Mesenchymal stem cell (in vitro differentiated cells and primary cell): ENCODE measurements at regions not wholly inside any gene's neighbourhood (a gene's known extent, or its start where the extent isn't known, plus 50 kb on each side); places are given as distances from the start of the nearest gene placed in this dataset.

Experiments
- DNase-seq: peaks from one replicate; pipeline ENCODE4 v3.0.0-alpha.2; 2013
- H2AFZ ChIP-seq: one replicate; pipeline ENCODE4 v1.6.1; 2013; ENCODE audit warnings: low read depth, mild to moderate bottlenecking, control low read depth, inconsistent platforms, low read length, moderate library complexity
- H2AK5ac ChIP-seq: 2 replicates; pipeline ENCODE4 v1.6.1; 2013; ENCODE audit warnings: low read length, moderate library complexity, mild to moderate bottlenecking, inconsistent platforms; ENCODE audit not compliant: severe bottlenecking
- H2BK120ac ChIP-seq: one replicate; pipeline ENCODE4 v1.6.1; 2013; ENCODE audit warnings: low read depth, mild to moderate bottlenecking, inconsistent platforms, low read length, moderate library complexity
- H2BK12ac ChIP-seq, 2 experiments: one replicate each; pipeline ENCODE4 v1.6.1; 2013; ENCODE audit warnings: inconsistent platforms in 2 of 2, low read length in 2 of 2, mild to moderate bottlenecking in 2 of 2, moderate library complexity in 2 of 2, control low read depth in 1 of 2
- H2BK15ac ChIP-seq: one replicate; pipeline ENCODE4 v1.6.1; 2013; ENCODE audit warnings: mild to moderate bottlenecking, low read depth, inconsistent platforms; ENCODE audit not compliant: poor library complexity, severe bottlenecking
- H2BK5ac ChIP-seq: 2 replicates; pipeline ENCODE4 v1.6.1; 2013; ENCODE audit warnings: low read depth, mild to moderate bottlenecking, low read length, control low read depth, inconsistent platforms; ENCODE audit not compliant: poor library complexity, severe bottlenecking
- H3K14ac ChIP-seq, 2 experiments: one replicate each; pipeline ENCODE4 v1.6.1; 2013; ENCODE audit warnings: inconsistent platforms in 2 of 2, low read length in 2 of 2, control low read depth in 1 of 2, mild to moderate bottlenecking in 1 of 2, moderate library complexity in 1 of 2
- H3K18ac ChIP-seq, 2 experiments: one replicate each; pipeline ENCODE4 v1.6.1; 2013; ENCODE audit warnings: inconsistent platforms in 2 of 2, low read length in 2 of 2, control low read depth in 1 of 2, low read depth in 1 of 2, mild to moderate bottlenecking in 1 of 2
- H3K23ac ChIP-seq, 2 experiments: one replicate each; pipeline ENCODE4 v1.6.1; 2013; ENCODE audit warnings: inconsistent platforms in 2 of 2, low read length in 2 of 2, mild to moderate bottlenecking in 2 of 2, moderate library complexity in 2 of 2, control low read depth in 1 of 2
- H3K27ac ChIP-seq: 2 replicates; pipeline ENCODE4 v1.5.1; 2013; ENCODE audit warnings: mild to moderate bottlenecking, moderate library complexity, low read length, control low read depth, inconsistent platforms; ENCODE audit not compliant: poor library complexity, severe bottlenecking
- H3K27me3 ChIP-seq, 2 experiments: 2 replicates each; pipeline versions ENCODE4 v1.6.1 to v1.7.0; 2013; ENCODE audit warnings: low read length in 2 of 2, mild to moderate bottlenecking in 2 of 2, moderate library complexity in 2 of 2, control low read depth in 1 of 2, inconsistent platforms in 1 of 2; ENCODE audit not compliant: control insufficient read depth in 1 of 2, insufficient read depth in 1 of 2
- H3K36me3 ChIP-seq, 2 experiments: 2 replicates each; pipeline versions ENCODE4 v1.6.1 to v1.7.0; 2013; ENCODE audit warnings: low read length in 2 of 2, control low read depth in 1 of 2, inconsistent platforms in 1 of 2, low read depth in 1 of 2, mild to moderate bottlenecking in 1 of 2; ENCODE audit not compliant: insufficient read depth in 2 of 2, control insufficient read depth in 1 of 2
- H3K4ac ChIP-seq, 2 experiments: one replicate each; pipeline ENCODE4 v1.6.1; 2013; ENCODE audit warnings: inconsistent platforms in 2 of 2, low read length in 2 of 2, mild to moderate bottlenecking in 2 of 2, moderate library complexity in 2 of 2, control low read depth in 1 of 2, low read depth in 1 of 2
- H3K4me1 ChIP-seq: 2 replicates; pipeline ENCODE4 v1.6.1; 2013; ENCODE audit warnings: low read depth, low read length, control low read depth; ENCODE audit not compliant: control insufficient read depth, insufficient read depth
- H3K4me2 ChIP-seq: 2 replicates; pipeline ENCODE4 v1.6.1; 2013; ENCODE audit warnings: low read length, mild to moderate bottlenecking, inconsistent platforms; ENCODE audit not compliant: poor library complexity, severe bottlenecking
- H3K4me3 ChIP-seq, 2 experiments: 2 replicates each; pipeline versions ENCODE4 v1.5.1 to v1.7.0; 2013; ENCODE audit warnings: low read length in 2 of 2, mild to moderate bottlenecking in 2 of 2, control low read depth in 1 of 2, low read depth in 1 of 2; ENCODE audit not compliant: insufficient read depth in 1 of 2
- H3K79me1 ChIP-seq: replicated peaks from 2 replicates; pipeline ENCODE4 v1.6.1; 2013; ENCODE audit warnings: mild to moderate bottlenecking, control low read depth, low read length, inconsistent platforms; ENCODE audit not compliant: poor library complexity, severe bottlenecking
- H3K9ac ChIP-seq: 2 replicates; pipeline ENCODE4 v1.7.0; 2013; ENCODE audit warnings: mild to moderate bottlenecking, low read length, moderate library complexity
- H3K9me3 ChIP-seq: 2 replicates; pipeline ENCODE4 v1.7.0; 2013; ENCODE audit warnings: mild to moderate bottlenecking, low read length; ENCODE audit not compliant: control insufficient read depth
- H4K8ac ChIP-seq: one replicate; pipeline ENCODE4 v1.6.1; 2013; ENCODE audit warnings: inconsistent platforms, mild to moderate bottlenecking, low read length, moderate library complexity
- H4K91ac ChIP-seq: one replicate; pipeline ENCODE4 v1.6.1; 2013; ENCODE audit warnings: mild to moderate bottlenecking, low read length, inconsistent platforms
- WGBS: methylation state at CpG from one replicate; pipeline ENCODE4 v1.1.7; 2013; ENCODE audit warnings: mixed read lengths; 5-methylcytosine and 5-hydroxymethylcytosine counted together

GRCh38 chr21:17949421-17949820, 130.3 kb upstream of the C21orf91 start:
- no peaks in the 10 kb centered on the region for H3K79me1 ChIP-seq
- no peak overlapping the region for H3K4ac ChIP-seq
- no peak overlapping the region for H3K9ac ChIP-seq
- no peak overlapping the region for H2BK12ac ChIP-seq
- H2AFZ ChIP-seq = no peak overlapping the region
- no peaks in the 10 kb centered on the region for H3K4me1 ChIP-seq
- no peak overlapping the region for H3K14ac ChIP-seq
- no peak overlapping the region for H4K8ac ChIP-seq
- no peak overlapping the region for H3K4me2 ChIP-seq
- H3K18ac ChIP-seq = no peak overlapping the region
- no peak for DNase-seq
- no peak overlapping the region for H3K23ac ChIP-seq
- H2BK5ac ChIP-seq = no peak overlapping the region
- no peak overlapping the region for H4K91ac ChIP-seq
- peaks cover 5% of the 10 kb centered on the region for H3K9me3 ChIP-seq
- H3K27ac ChIP-seq = no peak overlapping the region
- no peak overlapping the region for H2BK120ac ChIP-seq
- H3K27me3 ChIP-seq = no peaks in the 10 kb centered on the region
- no peak overlapping the region for H3K4me3 ChIP-seq
- H2AK5ac ChIP-seq = no peak overlapping the region
- H3K36me3 ChIP-seq = no peaks in the 10 kb centered on the region
- H2BK15ac ChIP-seq = no peak overlapping the region

- H2BK5ac ChIP-seq = no peak overlapping the region
- no peak overlapping the region for H3K4me2 ChIP-seq
- H2BK120ac ChIP-seq = no peak overlapping the region
- H2AK5ac ChIP-seq = no peak overlapping the region
- WGBS = no CpG with 5 or more reads among the region's 2 CpGs
- H4K91ac ChIP-seq = no peak overlapping the region
- no peaks in the 10 kb centered on the region for H3K4me1 ChIP-seq
- no peak overlapping the region for H3K14ac ChIP-seq
- H3K36me3 ChIP-seq = no peaks in the 10 kb centered on the region
- no peak overlapping the region for H2AFZ ChIP-seq
- H4K8ac ChIP-seq = no peak overlapping the region
- no peak overlapping the region for H3K4ac ChIP-seq
- no peaks in the 10 kb centered on the region for H3K27me3 ChIP-seq
- no peak overlapping the region for H2BK12ac ChIP-seq
- DNase-seq = peak; percentile 20
- H3K4me3 ChIP-seq = no peak overlapping the region
- H3K79me1 ChIP-seq = no peaks in the 10 kb centered on the region
- H3K27ac ChIP-seq = no peak overlapping the region
- no peak overlapping the region for H3K23ac ChIP-seq
- H3K9me3 ChIP-seq = peaks cover 9% of the 10 kb centered on the region
- no peak overlapping the region for H3K9ac ChIP-seq
- H3K18ac ChIP-seq = no peak overlapping the region
- H2BK15ac ChIP-seq = no peak overlapping the region
Measured at GRCh38 chr21:17947531-17947930, 128.4 kb upstream of the C21orf91 start.

- Histone ChIP-seq H3K4me3 (no peak overlapping the region), H2AFZ (no peak overlapping the region), H3K4me2 (no peak overlapping the region), H2BK12ac (no peak overlapping the region), H3K4ac (no peak overlapping the region), H3K36me3 (no peaks in the 10 kb centered on the region), H3K14ac (no peak overlapping the region), H3K23ac (no peak overlapping the region), H4K8ac (no peak overlapping the region), H4K91ac (no peak overlapping the region), H3K79me1 (no peaks in the 10 kb centered on the region), H3K9ac (no peak overlapping the region), H2BK120ac (no peak overlapping the region), H2BK5ac (no peak overlapping the region), H3K9me3 (peaks cover 4% of the 10 kb centered on the region), H3K27me3 (no peaks in the 10 kb centered on the region), H3K27ac (no peak overlapping the region), H3K18ac (no peak overlapping the region), H2BK15ac (no peak overlapping the region), H2AK5ac (no peak overlapping the region), H3K4me1 (no peaks in the 10 kb centered on the region)
- DNase-seq = no peak
- 85% methylated on average over 3 of the region's 4 CpGs for WGBS
Measured at GRCh38 chr21:17931080-17931479, 111.9 kb upstream of the C21orf91 start.

GRCh38 chr21:17930093-17930492, 110.9 kb upstream of the C21orf91 start:
- Histone ChIP-seq H3K9me3 (peaks cover 4% of the 10 kb centered on the region), H3K23ac (peak overlapping the region in 1 of 2 experiments; percentile 1)

More at GRCh38 chr21:17930093-17930492, 110.9 kb upstream of the C21orf91 start:
- no peak overlapping the region for H3K4me3 ChIP-seq
- H3K14ac ChIP-seq = no peak overlapping the region
- H3K27me3 ChIP-seq = no peaks in the 10 kb centered on the region
- H2AFZ ChIP-seq = no peak overlapping the region
- H3K27ac ChIP-seq = no peak overlapping the region
- no peak overlapping the region for H4K91ac ChIP-seq
- WGBS = 96% methylated on average over 1 of the region's 1 CpG
- H3K9ac ChIP-seq = no peak overlapping the region
- H3K4me2 ChIP-seq = no peak overlapping the region
- DNase-seq = no peak
- no peak overlapping the region for H2BK120ac ChIP-seq
- peak overlapping the region in 1 of 2 experiments; percentile 34 for H3K18ac ChIP-seq
- no peak overlapping the region for H4K8ac ChIP-seq
- no peak overlapping the region for H2BK5ac ChIP-seq
- H2AK5ac ChIP-seq = no peak overlapping the region
- H3K4me1 ChIP-seq = no peaks in the 10 kb centered on the region
- no peaks in the 10 kb centered on the region for H3K79me1 ChIP-seq
- H3K36me3 ChIP-seq = no peaks in the 10 kb centered on the region
- no peak overlapping the region for H2BK15ac ChIP-seq
- peak overlapping the region in 1 of 2 experiments; percentile 8 for H2BK12ac ChIP-seq
- no peak overlapping the region for H3K4ac ChIP-seq
